GM19468 (cell line): ENCODE measurements at regions not wholly inside any gene's neighbourhood (a gene's known extent, or its start where the extent isn't known, plus 50 kb on each side); places are given as distances from the start of the nearest gene placed in this dataset.
A peak's percentile ranks its signal among the peaks of the same experiment; 100 is the strongest.
"Not testable (repeated sequence)": the region's sequence is repeated elsewhere in the genome, so short reads cannot be mapped to it uniquely, and the experiment has no call there.

Source experiments
- ATAC-seq: cut with Tn5 transposase; IDR thresholded peaks from one replicate; pipeline ENCODE4 v1.9.1; 2021; ENCODE audit warnings: mild to moderate bottlenecking, moderate library complexity, moderate number of reproducible peaks; ENCODE audit not compliant: unreplicated experiment; ENCODE audit errors: extremely low read depth

DNA sequence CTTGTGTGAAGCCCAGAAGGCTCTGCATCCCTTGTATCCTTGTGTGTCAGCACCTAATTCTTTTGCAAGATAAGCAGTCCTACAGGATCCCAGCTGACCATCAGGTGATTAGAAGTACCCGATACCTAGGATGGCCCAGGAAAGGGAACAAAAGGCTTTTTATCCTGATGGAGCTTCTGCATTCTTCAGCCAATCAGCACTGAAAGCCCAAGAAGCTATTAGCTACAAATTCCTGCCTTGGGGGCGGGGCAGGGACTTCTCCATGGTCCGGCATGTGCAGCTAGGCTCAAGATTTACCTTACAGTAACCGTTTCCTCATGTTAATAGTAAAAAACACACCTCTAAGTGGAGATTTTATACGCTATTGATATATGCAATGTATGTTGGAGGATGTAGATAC lies 264.6 kb upstream of the THUMPD2 start:
- ATAC-seq: no peak

GRCh38 chr2:40043191-40043590 lies 264.1 kb upstream of the THUMPD2 start:
- no peak for ATAC-seq

DNA sequence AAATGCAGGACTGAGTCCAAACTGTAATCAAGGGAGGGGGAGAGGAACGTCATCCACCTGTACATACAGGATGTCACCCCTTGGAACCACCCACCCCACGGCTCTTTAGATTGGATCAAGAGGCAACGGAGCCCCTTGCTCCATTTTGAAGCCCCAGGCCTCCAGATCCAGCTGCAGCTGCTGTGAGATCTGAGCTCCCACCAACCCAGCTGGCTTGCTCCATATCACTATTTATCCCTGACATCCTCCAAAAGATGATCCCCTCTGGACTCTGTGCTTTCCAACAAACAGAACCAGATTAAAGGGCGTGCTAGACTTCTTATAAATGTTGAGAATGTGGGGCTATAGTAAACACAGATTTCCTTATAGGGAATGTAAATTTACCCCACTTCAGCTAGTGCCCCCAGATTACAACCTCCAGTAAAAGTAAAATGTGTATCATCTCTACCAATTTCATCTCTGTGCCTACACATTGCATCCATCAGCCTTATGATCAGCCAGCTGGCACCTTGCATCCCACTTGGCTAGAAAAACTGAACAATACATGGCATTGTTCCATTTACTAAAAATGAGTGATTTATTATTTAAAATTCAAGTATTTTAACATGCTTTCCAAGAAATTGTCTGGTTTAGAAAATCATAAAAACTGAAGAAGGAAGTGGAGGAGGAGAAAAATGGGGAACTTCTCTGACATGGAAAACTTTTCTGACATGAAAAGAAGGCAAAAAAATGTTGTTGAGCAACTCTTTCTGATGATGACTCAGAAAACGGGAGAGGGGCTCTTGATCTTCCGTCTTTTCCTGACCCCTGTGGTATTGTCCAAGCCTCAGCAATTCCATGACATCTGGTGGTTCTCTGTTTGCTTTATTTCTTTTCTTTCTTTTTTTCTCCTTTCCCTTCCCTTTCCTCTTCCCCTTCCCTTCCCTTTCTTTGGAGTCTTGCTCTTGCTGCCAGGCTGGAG lies 262.6 kb upstream of the THUMPD2 start:
- ATAC-seq: no peak

DNA sequence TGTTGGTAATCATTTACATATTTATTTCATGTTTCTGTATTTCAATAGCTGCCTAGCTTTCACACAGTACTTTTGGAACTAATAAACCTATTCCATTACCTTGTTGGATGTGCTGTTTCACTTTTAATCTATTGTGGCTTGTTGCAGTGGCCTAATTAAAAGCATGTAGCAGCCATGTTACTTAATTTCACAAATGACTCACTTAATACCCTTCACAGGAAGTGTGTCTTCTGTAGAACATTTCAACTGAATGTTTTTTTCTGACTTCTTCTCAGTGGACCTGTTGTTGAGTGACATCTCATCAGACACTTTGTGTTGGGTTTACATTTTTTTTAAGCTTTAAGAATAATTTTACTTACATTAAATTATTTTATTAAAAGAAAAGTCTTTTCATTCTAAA lies 260.5 kb upstream of the THUMPD2 start:
- ATAC-seq: no peak

DNA sequence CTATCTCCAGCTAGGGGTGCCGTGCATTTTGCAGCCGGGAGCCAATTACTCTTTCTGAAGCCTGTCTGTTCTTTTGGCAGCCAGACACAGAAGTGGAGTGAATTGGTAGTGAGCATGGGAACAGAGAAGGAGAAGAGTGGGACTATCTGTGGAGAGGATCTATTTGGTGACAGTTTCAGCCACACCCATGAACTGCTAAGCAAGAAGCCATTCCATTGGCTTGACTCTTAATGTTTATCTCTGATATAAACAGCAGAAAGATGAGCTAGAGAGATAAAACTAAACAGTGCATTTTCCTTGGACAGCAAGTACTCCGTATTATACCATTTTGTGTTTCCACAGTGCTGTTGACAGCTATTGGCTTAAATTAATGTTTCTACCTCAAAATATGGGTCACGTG lies 259.6 kb upstream of the THUMPD2 start:
- no peak for ATAC-seq

- no peak for ATAC-seq
Observed at GRCh38 chr2:40037303-40037702, 258.2 kb upstream of the THUMPD2 start.

DNA sequence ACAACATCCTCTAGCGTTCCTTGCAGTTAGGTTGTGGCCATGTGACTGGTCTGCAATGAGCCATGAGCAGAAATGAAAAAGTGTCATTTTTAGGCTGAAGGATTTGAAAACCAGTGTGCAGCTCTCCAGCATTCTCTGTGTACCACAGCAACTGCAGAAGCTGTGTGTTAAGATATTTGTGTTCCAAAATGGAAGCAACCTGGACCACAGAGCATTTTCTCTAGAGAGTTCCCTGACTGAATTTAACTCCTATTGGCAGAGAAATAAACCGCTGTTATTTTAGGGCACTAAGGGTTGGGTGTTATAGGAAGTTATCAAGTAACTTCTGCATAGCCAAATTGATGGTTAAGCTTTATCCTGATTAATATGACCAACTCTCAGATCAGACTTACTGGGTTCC lies 257.2 kb upstream of the THUMPD2 start:
- no peak for ATAC-seq

- ATAC-seq: no peak
Observed at GRCh38 chr2:40034801-40035200, 255.7 kb upstream of the THUMPD2 start.

GRCh38 chr2:40034198-40034597 lies 255.1 kb upstream of the THUMPD2 start:
- ATAC-seq: no peak

GRCh38 chr2:40033781-40034180 lies 254.7 kb upstream of the THUMPD2 start:
- no peak for ATAC-seq

DNA sequence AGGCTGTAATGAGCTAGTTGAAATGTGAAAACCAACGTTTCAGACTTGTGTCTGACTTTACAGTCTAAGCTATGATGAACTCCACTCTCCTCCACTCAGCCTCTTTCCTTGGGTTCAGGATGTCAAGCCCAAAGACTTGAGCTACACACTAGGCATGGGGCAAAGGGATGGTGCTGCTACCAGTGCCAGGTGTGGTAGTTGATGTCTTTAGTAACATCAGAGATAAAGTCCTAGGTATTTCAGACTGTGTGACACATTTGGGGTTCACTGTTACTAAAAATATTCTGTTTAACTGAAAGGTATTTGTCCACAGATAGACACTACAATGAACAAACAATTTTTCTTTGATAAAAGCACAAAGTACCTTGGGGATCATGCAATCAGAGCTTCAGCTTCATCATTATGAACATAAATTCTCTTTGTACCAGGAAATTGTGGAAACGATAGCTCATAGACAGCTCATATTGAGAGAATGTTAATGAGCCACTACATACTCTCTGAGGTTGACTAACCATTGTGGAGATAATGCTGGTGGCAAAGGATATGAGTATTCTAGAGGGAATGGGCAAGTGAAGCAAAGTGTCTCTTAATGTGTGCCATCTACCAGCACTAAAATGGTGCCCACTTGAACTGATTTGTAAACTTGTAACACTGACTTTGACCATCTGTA lies 253.7 kb upstream of the THUMPD2 start:
- ATAC-seq: no peak

DNA sequence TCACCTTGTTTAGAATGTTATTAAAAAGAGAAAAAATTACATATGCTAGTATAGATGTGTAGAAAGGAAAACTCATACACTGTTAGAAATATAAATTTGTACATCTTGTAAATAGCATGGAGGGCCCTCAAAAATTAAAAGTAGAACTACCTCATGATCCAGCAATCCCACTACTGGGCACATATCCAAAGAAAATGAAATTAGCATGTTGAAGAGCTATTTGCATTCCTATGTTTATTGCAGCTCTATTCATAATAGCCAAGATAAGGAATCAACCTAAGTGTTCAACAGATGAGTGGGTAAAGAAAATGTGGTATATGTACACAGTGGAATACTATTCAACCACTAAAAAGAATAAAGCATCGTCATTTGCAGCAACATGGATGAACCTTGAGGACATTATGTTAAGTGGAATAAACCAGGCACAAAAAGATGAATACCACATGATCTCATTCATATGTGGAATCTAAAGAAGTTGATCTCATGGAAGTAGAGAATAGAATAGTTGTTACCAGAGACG lies 251.5 kb upstream of the THUMPD2 start:
- ATAC-seq: no peak

- peak; percentile 76 for ATAC-seq
Observed at GRCh38 chr2:40028792-40029488, 249.9 kb upstream of the THUMPD2 start.

DNA sequence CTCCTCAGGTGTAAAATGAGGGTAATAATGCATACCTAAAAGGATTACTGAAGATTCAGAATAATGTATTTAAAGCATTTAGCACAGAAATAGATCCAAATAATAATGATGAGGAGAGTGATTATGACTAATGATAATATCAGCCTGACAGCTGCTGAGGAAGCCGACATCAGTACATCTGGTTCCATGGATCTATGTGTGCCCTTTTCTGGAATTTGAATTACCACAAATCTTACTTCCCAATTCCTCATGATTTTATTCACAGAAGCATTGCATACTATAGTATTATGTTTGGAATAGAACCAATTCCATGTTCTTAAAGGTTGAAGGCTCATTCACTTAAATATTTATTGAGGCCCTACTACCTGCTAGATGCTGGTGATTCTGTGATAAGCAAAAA lies 248.9 kb upstream of the THUMPD2 start:
- no peak for ATAC-seq

GRCh38 chr2:40025276-40025675 lies 246.2 kb upstream of the THUMPD2 start:
- not testable (repeated sequence) for ATAC-seq

DNA sequence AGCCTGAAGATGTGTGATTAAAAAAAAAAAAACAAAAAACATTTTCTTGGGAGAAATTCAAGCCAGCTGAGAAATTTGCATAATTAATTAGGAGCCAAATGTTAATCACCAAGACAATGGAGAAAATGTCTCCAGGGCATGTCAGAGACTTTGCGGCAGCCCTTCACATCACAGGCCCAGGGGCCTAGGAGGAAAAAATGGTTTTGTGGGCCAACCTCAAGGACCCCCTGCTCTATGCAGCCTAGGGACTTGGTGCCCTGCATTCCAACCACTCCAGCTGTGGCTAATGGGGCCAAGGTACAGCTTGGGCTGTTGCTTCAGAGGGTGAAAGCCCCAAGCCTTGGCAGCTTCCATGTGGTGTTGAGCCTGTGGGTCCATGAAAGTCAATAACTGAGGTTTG lies 241.9 kb upstream of the THUMPD2 start:
- ATAC-seq: no peak

GRCh38 chr2:40016151-40016885 lies 237.3 kb upstream of the THUMPD2 start:
- no peak for ATAC-seq

- ATAC-seq: not testable (repeated sequence)
Observed at GRCh38 chr2:40013962-40014361, 234.9 kb upstream of the THUMPD2 start.

DNA sequence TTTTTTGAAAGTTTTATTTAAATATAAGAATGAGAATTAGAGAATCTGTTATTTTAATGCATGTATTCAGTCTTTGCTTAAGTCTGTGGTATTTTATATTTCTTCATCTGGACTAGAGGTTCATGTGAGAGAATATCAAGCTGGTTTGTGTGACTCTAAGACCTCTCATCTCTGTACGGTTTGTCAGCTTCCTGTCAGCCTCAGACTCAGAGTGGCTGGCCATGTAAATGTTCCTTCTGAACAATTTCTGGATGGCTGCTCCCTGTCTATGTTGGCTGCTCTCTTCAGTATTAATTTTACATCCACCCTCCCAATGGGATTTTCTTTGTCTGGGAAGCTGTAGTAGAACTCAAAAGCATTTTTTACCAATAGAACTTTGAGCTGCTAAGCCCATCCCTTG lies 225.3 kb upstream of the THUMPD2 start:
- no peak for ATAC-seq

DNA sequence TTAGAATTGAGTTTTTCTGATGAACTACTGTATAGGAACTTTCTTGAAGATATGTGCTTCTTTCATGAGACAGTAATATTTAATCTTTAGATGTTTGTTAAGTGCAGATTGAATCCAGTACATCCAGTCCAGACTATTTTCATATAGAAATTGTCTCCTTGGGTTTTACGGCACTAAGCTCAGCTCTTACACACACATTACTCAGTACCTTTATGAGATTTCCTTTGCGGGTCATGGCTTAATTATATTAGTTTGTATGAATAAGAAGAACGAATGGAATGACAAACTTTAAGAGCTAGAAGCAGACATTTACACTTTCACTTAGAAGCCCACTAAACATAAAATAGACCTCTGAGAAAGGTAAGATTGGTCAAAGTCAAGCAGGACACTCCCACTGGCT lies 223.3 kb upstream of the THUMPD2 start:
- ATAC-seq: no peak
